ENCODE measurements at regions not wholly inside any gene's neighbourhood (a gene's known extent, or its start where the extent isn't known, plus 50 kb on each side); places are given as distances from the start of the nearest gene placed in this dataset.

DNA sequence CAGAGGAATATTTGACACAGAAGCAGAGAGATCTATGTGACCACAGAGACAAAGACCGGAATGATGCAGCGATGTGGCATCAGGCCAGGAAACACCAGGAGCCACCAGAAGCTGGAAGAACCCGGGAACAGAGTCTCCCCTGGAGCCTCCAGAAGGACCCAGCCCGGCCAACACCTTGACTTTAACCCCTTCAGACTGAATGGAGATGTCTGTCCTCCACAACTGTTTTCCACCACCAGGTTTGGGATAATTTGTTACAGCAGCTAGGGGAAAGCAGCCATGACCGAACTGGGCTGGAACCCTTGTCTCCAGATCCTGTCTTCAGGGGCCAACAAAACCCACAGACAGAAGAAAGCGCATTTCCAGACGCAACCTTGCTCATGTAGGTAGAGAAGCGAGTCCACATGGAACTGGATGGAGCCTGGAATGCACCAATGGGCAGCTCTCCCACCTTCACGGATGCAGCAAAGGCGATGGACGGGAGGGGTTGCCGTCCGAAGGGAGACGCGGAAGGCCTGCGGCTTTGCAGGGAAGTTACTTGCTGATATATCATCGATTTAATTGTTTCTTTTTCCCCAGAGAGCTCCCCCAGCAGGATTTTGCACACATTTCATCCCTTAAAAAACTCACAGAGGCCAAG is 396.6 kb downstream of the NPHP4 start:
- no peak for DNase-seq

DNA sequence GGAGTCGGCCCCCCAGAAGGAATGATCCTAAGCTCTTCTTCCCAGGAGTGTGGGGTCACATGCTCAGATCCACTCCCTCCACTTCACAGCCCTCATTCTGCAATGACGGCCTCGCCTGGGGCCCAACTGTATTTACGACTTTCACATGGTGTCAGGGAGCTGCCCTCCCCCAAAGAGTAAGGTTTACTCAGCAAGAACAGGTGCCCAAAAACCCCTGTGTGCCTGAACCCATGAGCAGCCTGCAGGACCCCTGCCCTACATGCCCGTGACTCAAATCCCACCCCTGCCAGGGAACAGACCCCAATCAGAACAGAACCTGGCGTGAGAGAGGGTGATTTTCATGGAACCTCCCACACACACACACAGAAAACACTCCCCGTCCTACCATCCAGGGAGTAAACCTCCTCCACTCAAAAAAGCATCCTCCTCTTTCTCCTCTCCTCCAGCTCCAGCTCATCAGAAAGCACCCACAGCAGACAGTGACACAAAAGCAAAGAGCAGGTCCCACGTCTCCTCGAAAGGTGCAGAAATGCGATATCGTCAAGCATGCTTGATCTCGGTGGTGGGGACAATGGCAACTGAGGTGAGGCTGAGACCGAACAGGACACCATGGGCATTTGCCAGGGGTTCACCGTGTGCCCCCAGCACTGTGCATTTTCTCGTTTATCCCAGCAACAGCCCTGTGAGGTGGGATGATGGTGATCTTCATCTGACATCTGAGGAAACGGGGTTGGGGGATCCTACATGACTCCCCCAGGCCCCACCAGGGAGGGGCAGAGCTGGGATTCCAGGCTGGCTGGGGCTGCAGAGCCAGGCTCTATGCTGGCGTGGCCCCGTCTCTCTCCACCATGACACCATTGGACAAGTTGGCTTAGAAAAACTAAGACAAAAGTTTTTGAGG is 397.9 kb downstream of the NPHP4 start:
- no peak for DNase-seq

DNA sequence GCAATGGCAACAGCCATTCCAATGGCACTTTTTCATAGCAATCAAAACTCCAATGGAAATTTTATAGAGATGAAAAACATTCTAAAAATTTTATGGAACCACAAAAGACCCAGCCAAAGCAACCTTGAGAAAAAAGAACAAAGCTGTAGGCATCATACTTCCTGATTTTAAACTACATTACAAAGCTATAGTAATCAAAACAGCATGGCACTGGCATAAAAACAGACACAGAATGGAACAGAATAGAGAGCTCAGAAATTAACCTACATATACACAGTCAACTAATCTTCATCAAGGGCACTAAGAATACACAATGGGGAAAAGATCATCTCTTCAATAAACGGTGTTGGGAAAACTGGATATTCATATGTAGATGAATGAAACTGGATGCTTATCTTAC is 401.5 kb downstream of the NPHP4 start:
- no peak for DNase-seq

DNA sequence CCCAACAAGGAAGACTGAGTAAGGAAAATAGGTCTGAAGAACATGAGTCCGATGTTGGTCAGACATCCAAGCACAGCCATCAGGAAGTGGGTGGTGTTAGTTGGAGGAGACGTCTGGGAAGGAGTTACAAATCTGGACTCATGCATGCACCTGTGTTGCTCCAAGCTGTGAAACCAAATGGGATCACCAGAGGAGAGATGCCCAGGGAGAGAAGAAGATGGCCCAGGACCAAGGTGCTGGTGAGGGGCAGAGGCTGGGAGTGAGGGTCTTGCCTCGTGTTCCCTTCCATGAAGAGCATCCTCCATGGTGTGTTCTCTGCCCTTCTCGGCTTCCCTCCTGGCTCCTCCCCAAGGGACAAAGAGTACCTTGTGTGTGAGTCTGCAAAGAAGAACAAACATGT is 405.6 kb downstream of the NPHP4 start:
- no peak for DNase-seq

DNA sequence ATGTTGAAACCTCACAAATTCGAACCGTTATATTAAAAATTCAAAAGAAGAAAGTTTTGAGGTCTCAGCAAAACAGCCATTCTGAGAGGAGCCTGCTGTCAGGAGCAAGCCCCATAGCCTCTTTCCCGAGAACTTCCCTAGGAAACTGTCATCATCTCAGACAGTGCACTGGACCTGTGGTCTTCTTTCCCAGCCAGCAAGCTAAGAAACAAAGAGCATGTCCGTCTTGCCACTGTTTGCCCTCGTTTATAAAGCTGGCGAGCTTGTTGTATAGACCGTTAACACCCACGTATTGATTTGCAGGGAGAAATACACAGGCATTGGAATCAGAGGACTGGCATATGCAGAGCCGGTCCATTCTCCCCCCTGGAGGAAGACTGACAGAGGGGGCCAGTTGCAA is 407.0 kb downstream of the NPHP4 start:
- no peak for DNase-seq

DNA sequence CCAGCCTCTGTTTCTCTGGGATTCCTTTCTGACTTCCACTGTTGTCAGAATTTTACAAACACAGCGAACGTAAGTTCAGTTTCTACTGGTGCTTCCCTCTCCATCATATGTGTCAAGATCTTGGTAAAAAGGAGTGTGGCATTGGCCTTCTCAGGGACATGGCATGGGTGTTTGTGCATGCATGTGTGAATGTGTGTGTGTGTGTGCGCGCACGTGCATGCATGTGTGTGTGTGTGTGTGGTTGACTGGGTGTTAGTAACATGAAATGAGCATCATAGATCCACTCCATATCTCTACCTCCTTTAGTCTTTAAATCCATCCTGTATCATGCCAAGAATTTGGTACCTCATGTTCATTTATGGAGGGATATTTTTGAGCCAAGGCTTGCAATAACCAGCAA is 411.3 kb downstream of the NPHP4 start:
- no peak for DNase-seq

DNA sequence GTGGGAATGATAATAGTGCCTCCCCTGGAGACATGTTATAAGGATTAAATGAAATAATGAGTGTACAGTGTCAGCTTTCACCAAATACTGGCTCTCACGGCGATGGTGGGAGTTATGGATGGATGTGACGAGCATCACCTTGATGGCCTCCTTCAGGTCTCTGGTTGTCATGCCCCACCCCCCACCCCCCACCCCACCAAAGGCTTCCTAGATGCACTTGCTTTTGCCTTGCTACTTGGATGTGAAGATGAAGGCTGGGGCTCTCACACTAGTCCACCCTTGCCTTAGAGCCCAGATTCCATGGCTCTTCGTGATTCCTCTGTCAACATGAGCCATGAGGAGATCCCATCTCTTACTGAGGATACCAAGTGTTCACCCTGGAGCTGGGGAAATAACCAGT is 412.3 kb downstream of the NPHP4 start:
- no peak for DNase-seq

DNA sequence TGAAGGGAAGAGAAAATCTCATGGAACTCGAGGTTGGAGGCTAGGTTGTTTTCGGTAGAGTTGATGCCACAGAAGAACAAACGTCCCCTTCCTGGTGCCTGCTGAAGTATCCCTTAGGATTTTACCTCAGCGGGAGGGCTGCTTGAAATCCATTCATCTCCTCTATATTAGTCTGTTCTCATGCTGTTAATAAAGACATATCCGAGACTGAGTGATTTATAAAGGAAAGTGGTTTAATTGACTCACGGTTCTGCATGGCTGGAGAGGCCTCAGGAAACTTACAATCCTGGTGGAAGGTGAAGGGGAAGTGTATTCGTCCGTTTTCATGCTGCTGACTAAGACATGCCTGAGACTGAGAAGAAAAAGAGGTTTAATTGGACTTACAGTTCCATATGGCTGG is 413.5 kb downstream of the NPHP4 start:
- no peak for DNase-seq

DNA sequence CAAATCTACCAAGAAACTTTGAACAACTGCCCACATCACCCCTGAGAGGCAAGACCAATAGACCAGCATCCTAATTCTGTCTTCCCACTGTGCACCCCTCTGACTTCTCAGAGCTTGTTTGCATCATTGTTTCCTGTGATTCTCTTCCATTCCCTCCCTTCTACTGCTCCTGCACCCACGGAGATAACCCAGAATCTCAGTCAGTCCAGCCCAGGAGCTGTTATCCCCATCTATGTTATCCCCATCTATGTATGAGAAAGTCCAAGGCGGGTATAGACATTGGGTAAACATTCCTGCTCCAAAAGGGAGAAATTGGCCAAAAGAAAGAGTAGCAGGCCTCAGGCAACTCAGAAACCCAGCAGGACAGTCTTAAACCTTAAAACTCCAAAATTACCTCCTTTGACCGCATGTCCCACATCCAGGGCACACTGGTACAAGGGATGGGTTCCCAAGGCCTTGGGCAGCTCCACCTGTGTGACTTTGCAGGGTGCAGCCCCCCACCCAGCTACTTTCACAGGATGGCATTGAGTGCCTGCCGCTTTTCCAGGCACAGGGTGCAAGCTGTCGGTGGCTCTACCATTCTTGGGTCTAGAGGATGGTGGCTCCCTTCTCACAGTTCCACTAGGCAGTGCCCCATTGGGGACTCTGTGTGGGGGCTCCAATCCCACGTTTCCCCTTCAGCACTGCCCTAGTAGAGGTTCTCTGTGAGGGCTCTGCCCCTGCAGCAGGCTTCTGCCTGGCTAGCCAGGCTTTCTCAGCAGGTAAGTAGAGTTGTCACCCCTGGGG is 414.8 kb downstream of the NPHP4 start:
- DNase-seq: no peak

DNA sequence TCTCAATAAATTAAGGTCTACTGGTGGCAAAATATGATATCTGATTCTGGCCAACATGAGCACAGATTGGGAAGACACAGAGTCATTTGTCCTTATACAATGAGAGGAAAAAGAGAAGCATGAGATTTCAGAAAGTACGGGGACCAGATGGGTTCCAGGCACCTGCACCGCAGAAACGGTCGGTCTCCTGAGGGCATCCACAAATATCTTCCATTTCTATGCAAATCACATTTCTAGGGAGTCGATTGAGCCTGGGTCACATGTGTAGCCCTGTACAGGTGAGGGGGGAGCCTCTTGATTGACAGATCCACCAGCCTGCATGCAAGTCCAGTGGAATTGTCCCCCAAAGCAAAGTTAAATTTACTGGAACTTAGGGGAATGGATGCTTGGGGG is 415.6 kb downstream of the NPHP4 start:
- no peak for DNase-seq

DNA sequence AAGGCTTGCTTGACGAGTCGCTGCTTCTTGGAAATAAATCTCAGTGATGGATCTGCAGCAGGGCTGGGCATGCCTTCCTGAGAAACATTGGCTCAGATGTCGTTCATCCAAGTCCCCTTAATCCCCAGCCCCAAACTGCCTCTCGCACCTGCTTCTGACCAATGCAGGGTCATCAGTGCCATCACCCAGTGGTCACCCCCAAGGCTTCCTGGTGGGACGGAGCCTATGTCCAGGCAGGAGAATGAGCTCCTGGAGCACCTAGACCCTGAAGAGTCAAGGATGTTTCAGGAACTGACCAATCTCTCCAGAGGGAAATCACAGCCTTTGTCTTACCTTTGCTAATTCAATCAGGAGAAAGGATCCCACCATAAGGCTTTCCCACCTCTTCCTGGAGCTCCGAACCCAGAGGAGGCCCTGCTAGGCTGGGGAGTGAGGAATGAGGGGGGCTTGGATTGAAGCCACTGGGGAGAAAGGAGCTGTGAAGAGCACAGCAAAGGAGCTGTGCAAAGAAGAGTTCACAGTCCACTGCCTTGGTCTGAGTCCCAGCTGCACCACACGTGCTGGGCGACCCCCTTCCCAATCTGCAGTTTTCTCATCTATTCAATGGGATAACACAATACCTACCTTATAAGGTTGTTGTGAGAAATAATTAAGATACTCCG is 416.1 kb downstream of the NPHP4 start:
- DNase-seq: no peak

DNA sequence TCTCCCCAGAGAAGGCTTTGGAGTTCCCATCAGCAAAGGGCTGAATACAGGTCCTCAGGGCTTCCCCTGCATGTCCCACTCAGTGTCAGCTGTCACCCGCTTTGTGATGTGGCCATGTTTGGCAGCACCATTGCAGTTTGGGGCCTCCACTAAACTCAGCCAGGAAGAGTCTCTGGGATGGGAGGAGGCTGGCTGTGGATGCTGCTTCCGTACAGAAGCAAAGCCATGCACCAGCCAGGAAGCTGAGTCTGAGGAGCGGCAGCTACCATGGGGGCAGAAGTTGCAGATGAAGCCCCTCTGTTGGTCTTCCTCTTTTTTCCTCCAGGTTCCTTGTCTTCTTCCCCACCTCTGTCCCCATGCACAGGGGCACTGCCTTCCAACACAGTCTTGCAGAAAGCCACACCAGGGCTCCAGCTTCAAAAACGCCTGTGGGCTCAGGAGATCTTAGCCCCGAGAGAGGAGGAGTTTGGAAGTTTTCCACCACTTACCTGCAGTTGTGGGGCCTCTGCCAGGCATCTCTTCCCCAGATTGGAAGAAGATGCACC is 416.8 kb downstream of the NPHP4 start:
- DNase-seq: no peak

DNA sequence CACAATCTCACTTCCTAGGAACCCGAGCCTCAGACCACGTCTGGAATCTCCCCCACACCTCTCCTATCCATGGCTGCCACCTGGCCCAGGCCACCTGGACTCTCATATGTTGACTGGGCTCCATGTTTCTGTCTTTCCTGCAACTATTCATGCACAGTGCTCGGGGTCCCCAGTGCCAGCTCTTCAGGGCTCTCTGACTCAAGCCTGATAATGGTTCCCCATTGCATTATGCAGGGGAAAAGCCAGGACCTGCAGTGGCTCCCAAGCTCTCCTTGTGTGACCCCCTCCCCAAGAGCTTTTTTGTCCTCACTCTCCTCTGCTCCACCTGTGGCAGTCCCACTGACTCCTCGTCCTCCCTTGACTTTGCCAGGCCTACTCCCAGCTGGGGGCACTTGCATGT is 417.6 kb downstream of the NPHP4 start:
- DNase-seq: no peak

DNA sequence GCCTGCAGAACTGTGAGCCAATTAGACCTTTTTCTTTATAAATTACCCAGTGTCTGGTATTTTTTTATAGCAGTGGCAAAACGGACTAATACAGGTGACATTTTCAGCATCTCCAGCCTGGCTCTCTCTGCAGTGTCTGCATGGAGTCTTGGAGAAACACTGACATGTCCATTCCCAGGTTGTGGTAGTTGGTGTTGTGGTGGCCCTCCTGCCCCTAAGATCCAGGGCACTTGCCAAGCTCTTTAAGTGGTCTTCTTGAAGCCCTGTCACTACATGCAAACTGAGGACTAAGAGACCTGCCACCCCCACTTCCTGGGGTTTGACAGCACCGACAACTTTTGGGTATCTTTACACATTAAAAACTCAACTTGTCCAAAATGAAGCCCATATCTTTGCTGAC is 419.4 kb downstream of the NPHP4 start:
- DNase-seq: no peak

DNA sequence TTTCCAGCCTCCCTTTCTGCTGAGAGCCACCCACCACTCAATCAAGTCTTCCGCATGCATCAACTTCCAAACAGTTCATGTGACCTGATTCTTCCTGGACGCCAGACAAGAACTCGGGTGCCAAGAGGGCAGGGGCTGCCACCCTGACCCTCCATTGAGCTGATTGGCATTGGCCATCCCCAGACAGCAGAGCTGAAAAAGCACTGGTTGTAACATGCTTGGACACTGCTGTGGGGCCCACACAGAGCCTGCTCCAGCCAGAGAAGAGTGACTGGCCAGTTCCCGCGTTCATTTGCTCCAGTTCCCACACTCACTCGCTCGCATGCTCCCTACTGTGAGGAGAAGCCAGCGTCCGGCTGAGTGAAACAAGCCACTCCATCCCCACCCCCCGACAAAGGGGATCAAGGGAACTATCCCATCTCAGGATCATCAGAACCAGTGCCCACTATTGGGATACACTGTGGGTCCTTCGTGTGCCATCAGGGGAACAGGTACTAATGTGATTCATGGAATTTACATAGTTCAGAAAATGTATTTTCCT is 420.3 kb downstream of the NPHP4 start:
- no peak for DNase-seq

DNA sequence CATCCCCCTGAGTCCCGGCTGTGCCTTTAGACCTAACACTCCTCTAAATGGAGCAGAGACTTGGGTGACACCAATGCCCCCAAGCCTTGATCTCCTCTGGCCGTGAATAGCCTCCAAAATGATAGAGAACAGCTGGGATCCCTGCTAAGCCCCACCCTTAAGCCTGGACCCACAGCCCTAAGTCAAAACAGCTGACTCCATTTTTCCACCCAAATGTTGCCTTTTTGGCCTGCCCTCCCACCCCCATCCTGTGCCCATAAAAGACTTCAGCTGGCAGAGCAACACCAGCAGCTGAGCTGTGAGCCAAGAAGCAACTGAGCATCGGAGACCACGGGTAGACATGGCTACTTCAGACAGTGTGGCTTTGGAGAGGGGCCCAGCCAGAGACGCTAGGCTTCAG is 420.8 kb downstream of the NPHP4 start:
- no peak for DNase-seq

DNA sequence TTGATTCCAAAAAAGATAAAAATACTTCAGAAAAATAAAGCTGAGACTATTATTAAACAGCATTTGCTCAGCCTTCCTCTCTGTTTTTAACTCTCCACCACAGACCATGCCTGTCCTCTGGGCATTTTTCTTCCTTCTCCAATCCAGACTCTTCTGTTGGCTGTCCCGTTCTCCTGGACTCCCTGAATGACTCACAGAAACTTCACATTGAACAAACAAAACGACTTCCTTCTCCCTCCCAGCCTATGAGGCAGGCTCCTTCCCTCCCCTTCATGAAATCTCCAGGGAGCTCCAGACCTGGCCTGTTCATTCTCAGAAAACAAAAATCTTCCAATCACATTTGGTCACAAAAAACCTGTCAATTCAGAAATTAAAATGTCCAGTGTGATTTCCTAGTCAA is 421.3 kb downstream of the NPHP4 start:
- DNase-seq: no peak

DNA sequence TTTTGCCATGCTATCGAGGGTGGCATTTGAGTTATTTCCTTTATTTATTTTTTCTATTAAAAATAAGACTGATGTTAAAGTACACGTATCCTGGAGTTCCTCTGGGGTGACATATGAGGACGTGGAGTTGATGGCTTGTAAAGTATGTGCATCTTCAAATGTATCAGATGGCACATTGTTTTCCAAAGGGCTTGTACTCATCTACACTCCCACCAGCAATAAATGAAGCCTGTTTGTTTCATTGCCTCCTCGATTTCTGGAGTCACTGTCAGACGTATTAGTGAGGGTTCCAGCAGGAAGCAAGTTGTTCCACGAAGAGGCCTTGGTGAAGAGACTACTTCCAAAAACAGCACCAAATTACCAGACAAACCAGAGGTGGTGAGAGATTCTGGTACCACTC is 423.9 kb downstream of the NPHP4 start:
- DNase-seq: no peak

DNA sequence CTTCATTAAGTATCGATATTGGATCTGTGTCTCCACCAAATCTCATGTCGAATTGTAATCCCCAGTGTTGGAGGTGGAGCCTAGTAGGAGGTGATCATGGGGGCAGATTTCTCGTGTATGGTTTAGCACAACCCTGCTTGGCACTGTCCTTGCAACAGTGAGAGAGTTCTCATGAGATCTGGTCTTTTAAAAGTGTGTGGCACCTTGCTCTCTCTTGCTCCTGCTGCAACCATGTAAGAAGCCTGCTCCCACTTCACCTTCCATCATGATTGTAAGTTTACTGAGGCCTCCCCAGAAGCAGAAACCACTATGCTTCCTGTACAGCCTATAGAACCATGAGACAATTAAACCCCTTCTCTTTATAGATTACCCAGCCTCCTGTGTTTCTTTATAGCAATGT is 424.4 kb downstream of the NPHP4 start:
- DNase-seq: no peak

DNA sequence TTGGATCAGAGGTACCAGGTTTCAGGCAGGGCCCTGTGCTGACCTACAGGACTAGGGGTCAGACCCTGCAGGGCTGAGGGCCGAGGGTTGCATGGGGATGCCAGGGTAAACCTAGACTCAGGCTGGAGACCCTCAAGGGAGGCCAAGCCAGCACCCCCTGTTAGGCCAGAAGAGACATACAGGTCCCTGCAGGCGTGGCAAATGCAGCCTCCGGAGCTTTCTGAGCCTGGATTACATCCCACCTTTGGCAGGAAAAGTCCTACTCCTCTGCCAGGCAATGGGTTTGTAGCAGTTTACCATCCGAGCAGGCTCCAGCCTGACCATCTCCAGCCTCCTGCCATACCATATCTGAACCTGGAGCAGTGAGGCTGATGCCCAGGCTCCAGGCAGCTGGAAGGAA is 425.3 kb downstream of the NPHP4 start:
- DNase-seq: no peak

DNA sequence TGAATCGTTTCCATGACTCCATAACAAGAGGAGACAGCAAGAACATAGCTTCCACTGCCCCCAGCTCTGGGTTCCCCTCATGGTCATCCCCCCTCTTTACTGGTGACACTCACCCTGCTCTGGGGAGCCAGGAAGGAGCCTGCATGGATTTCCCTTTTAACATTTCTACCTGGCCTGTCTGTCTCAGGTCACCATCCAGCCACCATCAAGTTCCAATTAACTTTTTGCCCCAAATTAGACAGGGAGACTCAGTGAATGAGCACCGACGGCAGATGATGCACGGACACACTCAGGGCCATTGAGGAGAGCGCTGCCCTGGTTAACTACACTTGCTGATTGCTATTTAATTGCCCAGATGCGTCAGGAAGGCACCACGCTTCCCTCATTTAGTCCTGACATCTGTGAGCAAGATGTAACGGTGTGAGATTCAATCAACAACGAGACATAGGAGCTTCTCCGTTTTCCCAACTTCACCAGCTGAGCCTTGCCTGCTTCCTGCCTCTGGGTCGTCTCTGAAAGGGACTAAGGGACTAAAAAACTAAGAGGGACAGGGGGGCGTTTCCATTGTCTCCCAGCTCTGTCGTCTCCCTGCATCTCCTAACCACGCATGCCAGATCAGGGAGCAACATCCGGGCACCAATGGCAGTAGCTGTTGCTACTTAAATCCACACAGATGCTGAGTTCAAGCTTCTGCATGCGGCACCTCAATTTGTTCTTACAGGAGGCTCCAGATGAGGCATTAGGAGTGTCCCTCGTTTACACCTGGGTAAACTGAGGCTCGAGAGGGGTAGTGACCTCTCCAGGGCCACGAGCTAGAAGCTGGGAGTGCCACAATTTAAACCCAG is 426.7 kb downstream of the NPHP4 start:
- no peak for DNase-seq

Data from activated CD4-positive, alpha-beta T cell treated with anti-CD3 and anti-CD28 coated beads for 1 hour (primary cell).